ENCODE measurements at regions not wholly inside any gene's neighbourhood (a gene's known extent, or its start where the extent isn't known, plus 50 kb on each side); places are given as distances from the start of the nearest gene placed in this dataset.

GRCh38 chr13:89932902-89933301 lies 1414.6 kb upstream of the MIR17HG start:
- 81 to 91% methylated on average over 8 of the region's 8 CpGs for WGBS, 2 donors
- no peaks in the 10 kb centered on the region for H3K27me3 ChIP-seq
- intact Hi-C loops (cut with DNase I), result no loop called here
- FAIRE-seq (no peak), ATAC-seq (no peak), DNase-seq (no peak)
- TF ChIP-seq, protein P1, sequence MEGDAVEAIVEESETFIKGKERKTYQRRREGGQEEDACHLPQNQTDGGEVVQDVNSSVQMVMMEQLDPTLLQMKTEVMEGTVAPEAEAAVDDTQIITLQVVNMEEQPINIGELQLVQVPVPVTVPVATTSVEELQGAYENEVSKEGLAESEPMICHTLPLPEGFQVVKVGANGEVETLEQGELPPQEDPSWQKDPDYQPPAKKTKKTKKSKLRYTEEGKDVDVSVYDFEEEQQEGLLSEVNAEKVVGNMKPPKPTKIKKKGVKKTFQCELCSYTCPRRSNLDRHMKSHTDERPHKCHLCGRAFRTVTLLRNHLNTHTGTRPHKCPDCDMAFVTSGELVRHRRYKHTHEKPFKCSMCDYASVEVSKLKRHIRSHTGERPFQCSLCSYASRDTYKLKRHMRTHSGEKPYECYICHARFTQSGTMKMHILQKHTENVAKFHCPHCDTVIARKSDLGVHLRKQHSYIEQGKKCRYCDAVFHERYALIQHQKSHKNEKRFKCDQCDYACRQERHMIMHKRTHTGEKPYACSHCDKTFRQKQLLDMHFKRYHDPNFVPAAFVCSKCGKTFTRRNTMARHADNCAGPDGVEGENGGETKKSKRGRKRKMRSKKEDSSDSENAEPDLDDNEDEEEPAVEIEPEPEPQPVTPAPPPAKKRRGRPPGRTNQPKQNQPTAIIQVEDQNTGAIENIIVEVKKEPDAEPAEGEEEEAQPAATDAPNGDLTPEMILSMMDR (IDR thresholded peaks at IDR 0.05), result no peak
- H3K27ac ChIP-seq, result no peak overlapping the region
- no peaks in the 10 kb centered on the region for H3K9me3 ChIP-seq
- no peaks in the 10 kb centered on the region for H3K4me1 ChIP-seq
- H3K4me3 ChIP-seq, result no peak overlapping the region
- no peaks in the 10 kb centered on the region for H3K36me3 ChIP-seq

DNA sequence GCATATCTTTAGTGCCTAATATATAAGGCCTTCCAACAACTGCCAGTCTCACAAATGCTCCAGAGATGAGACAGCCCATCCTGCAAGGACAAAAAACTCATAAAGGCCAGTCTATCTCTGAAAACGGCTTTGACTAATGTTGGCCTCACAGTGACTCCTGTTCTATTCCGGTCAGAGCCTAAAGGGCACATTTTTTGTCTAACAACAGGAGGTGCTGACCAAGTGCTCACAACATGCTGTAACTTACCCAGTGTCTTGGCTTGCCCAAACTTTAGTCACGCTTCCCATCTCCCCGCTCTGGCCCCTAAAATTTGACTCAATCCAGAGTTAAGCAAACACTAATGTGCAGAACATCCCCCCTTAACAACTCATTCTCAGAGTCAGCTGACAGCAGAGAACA lies 1411.2 kb upstream of the MIR17HG start:
- H3K27ac ChIP-seq, result no peak overlapping the region
- TF ChIP-seq, protein P1 (IDR thresholded peaks at IDR 0.05), result no peak
- ATAC-seq, result no peak
- no peaks in the 10 kb centered on the region for H3K9me3 ChIP-seq
- H3K4me1 ChIP-seq, result no peaks in the 10 kb centered on the region
- no peak for FAIRE-seq
- 58 to 75% methylated on average over 4 of the region's 4 CpGs for WGBS, 2 donors
- no peaks in the 10 kb centered on the region for H3K36me3 ChIP-seq
- H3K4me3 ChIP-seq, result no peak overlapping the region
- intact Hi-C loops (cut with DNase I), result no loop called here
- no peak for DNase-seq
- no peaks in the 10 kb centered on the region for H3K27me3 ChIP-seq

DNA sequence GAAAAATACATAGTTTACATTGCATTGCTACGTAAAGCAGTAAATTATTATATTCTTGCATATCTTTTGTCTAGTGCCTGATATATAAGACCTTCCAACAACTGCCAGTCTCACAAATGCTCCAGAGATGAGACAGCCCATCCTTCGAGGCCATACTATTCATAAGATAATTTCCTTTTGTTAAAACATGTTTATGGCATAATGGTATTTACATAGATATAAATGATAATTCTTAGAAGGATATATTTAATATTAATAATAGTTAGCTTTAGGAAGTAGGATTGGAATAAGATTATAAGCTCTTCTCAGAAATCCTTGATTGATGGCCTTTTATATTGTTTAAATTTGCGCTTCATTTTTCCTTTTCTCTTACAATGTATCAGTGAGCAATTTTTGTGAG lies 1410.1 kb upstream of the MIR17HG start:
- intact Hi-C loops (cut with DNase I), result no loop called here
- Histone ChIP-seq H3K9me3 (no peaks in the 10 kb centered on the region), H3K27ac (no peak overlapping the region), H3K27me3 (no peaks in the 10 kb centered on the region), H3K4me3 (no peak overlapping the region), H3K36me3 (no peaks in the 10 kb centered on the region), H3K4me1 (no peaks in the 10 kb centered on the region)
- TF ChIP-seq, protein P1 (IDR thresholded peaks at IDR 0.05), result no peak
- DNase-seq (no peak), FAIRE-seq (no peak), ATAC-seq (no peak)
- WGBS, 2 donors, result 79 to 84% methylated on average over 3 of the region's 3 CpGs

GRCh38 chr13:89940383-89940782 lies 1407.1 kb upstream of the MIR17HG start:
- Histone ChIP-seq H3K27ac (no peak overlapping the region), H3K9me3 (no peaks in the 10 kb centered on the region), H3K36me3 (no peaks in the 10 kb centered on the region), H3K4me3 (no peak overlapping the region), H3K27me3 (no peaks in the 10 kb centered on the region), H3K4me1 (no peaks in the 10 kb centered on the region)
- intact Hi-C loops (cut with DNase I), result no loop called here
- TF ChIP-seq, protein P1 (IDR thresholded peaks at IDR 0.05), result no peak
- ATAC-seq, result no peak
- WGBS, 2 donors, result 49 to 60% methylated on average over 1 of the region's 1 CpG
- no peak for FAIRE-seq
- DNase-seq, result no peak

GRCh38 chr13:89943139-89943538 lies 1404.3 kb upstream of the MIR17HG start:
- DNase-seq (no peak), FAIRE-seq (no peak), ATAC-seq (no peak)
- H3K27ac ChIP-seq, result no peak overlapping the region
- H3K4me3 ChIP-seq, result no peak overlapping the region
- intact Hi-C loops (cut with DNase I), result no loop called here
- no peaks in the 10 kb centered on the region for H3K27me3 ChIP-seq
- no peaks in the 10 kb centered on the region for H3K4me1 ChIP-seq
- TF ChIP-seq, protein P1 (IDR thresholded peaks at IDR 0.05), result no peak
- H3K9me3 ChIP-seq, result no peaks in the 10 kb centered on the region
- no peaks in the 10 kb centered on the region for H3K36me3 ChIP-seq
